Body of pancreas (tissue), 4 donors: ENCODE measurements at regions not wholly inside any gene's neighbourhood (a gene's known extent, or its start where the extent isn't known, plus 50 kb on each side); places are given as distances from the start of the nearest gene placed in this dataset.
A peak's percentile ranks its signal among the peaks of the same experiment; 100 is the strongest.

Experiments used
- ATAC-seq: fragments of 150-250 bp; one replicate; pipeline ENCODE4 v1.9.1; 2016
- DNase-seq, 4 donors: peaks; one replicate each; pipeline ENCODE4 v3.0.0-alpha.2; 2019
- H3K27ac ChIP-seq, 4 donors: fragments of 200-600 bp; sonication (generic); 1 replicate in 3 of 4; 2 replicates in 1 of 4; pipeline versions ENCODE4 v1.5.1 to v1.6.1; 2016 to 2019; ENCODE audit warnings: mild to moderate bottlenecking in 1 of 4, mixed read lengths in 1 of 4, moderate library complexity in 1 of 4
- H3K27me3 ChIP-seq, 2 donors: fragments of 200-600 bp; sonication (generic); one replicate each; pipeline ENCODE4 v1.6.0; 2016; ENCODE audit warnings: mild to moderate bottlenecking in 1 of 2
- H3K36me3 ChIP-seq, 2 donors: fragments of 200-600 bp; sonication (generic); replicated peaks in 1 of 2; 2 replicates each; pipeline ENCODE4 v1.5.1; 2016; ENCODE audit warnings: low read depth in 2 of 2; ENCODE audit not compliant: insufficient read depth in 1 of 2
- H3K4me1 ChIP-seq: fragments of 200-600 bp; sonication (generic); one replicate; pipeline ENCODE4 v1.6.0; 2016
- H3K4me3 ChIP-seq, 2 donors: fragments of 200-600 bp; sonication (generic); 1 replicate in 1 of 2; 2 replicates in 1 of 2; pipeline ENCODE4 v1.5.1; 2016 to 2019
- H3K9me3 ChIP-seq, 3 donors: fragments of 200-600 bp; sonication (generic); 1 replicate in 2 of 3; 2 replicates in 1 of 3; pipeline ENCODE4 v1.5.1; 2016
- POLR2A ChIP-seq, 3 donors: fragments of 450-650 bp; IDR thresholded peaks; one replicate each; pipeline ENCODE4 v1.6.1; 2016; ENCODE audit warnings: antibody characterized with exemption in 3 of 3, mild to moderate bottlenecking in 2 of 3
- WGBS, 2 donors: methylation state at CpG; one replicate each; pipeline ENCODE4 v1.1.5; 2017; 5-methylcytosine and 5-hydroxymethylcytosine counted together
- intact Hi-C: fragments of 100-400 bp; cut with DNase I; formaldehyde crosslinking; loops from one replicate; pipeline ENCODE4 v1.15.1; 2023
- TF ChIP-seq, protein P1 (sequence below), 7 experiments: fragments of 450-650 bp in 4 of 7; fragments of 200-600 bp in 3 of 7; sonication (generic) in 3 of 7; IDR thresholded peaks; one replicate each; pipeline ENCODE4 v1.5.1; 2016 to 2019; ENCODE audit warnings: antibody characterized with exemption in 7 of 7

GRCh38 chr17:33671491-33671890 is 378.4 kb upstream of the ASIC2 start:
- DNase-seq (no peak), ATAC-seq (no peak)
- Histone ChIP-seq H3K27me3 (no peaks in the 10 kb centered on the region), H3K36me3 (no peaks in the 10 kb centered on the region), H3K9me3 (no peaks in the 10 kb centered on the region), H3K27ac (no peak overlapping the region), H3K4me3 (no peak overlapping the region), H3K4me1 (no peaks in the 10 kb centered on the region)
- 67 to 73% methylated on average over 5 of the region's 5 CpGs for WGBS, 2 donors
- intact Hi-C loops: no loop called here
- TF ChIP-seq, protein P1, sequence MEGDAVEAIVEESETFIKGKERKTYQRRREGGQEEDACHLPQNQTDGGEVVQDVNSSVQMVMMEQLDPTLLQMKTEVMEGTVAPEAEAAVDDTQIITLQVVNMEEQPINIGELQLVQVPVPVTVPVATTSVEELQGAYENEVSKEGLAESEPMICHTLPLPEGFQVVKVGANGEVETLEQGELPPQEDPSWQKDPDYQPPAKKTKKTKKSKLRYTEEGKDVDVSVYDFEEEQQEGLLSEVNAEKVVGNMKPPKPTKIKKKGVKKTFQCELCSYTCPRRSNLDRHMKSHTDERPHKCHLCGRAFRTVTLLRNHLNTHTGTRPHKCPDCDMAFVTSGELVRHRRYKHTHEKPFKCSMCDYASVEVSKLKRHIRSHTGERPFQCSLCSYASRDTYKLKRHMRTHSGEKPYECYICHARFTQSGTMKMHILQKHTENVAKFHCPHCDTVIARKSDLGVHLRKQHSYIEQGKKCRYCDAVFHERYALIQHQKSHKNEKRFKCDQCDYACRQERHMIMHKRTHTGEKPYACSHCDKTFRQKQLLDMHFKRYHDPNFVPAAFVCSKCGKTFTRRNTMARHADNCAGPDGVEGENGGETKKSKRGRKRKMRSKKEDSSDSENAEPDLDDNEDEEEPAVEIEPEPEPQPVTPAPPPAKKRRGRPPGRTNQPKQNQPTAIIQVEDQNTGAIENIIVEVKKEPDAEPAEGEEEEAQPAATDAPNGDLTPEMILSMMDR (IDR thresholded peaks at IDR 0.05): no peak
- no peak for TF ChIP-seq POLR2A (IDR thresholded peaks at IDR 0.05)

DNA sequence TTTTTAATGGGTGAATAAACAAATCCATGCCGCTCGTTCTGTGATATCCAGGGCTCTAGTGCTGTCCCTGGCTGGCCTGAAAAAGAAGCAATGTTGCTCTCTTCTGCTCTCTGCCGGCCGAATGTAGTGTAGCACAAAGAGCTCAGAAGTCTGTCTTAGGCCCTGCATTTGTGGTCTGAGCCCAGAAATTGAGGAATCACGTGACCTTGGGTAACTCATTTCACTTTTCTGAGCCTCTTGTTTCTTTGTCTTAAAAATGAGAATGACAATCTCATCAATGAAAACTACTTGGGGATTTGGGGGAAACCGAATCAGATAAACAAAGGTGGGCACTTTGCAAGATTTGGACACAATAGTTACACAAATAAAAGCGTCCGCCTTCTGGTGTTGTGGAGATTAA is 381.6 kb upstream of the ASIC2 start:
- Histone ChIP-seq H3K4me3 (no peak overlapping the region), H3K4me1 (no peaks in the 10 kb centered on the region), H3K27ac (no peak overlapping the region), H3K36me3 (no peaks in the 10 kb centered on the region), H3K9me3 (no peaks in the 10 kb centered on the region), H3K27me3 (no peaks in the 10 kb centered on the region)
- intact Hi-C loops: no loop called here
- TF ChIP-seq, protein P1 (IDR thresholded peaks at IDR 0.05): peak; percentile 53 to 73 (median 65)
- no peak for TF ChIP-seq POLR2A (IDR thresholded peaks at IDR 0.05)
- 21 to 25% methylated on average over 8 of the region's 8 CpGs for WGBS, 2 donors
- peak; percentile 82 for ATAC-seq
- peak; percentile 53 to 75 (median 64) for DNase-seq

GRCh38 chr17:33676444-33676843 is 383.3 kb upstream of the ASIC2 start:
- H3K9me3 ChIP-seq: no peaks in the 10 kb centered on the region
- no peak overlapping the region for H3K4me3 ChIP-seq
- H3K36me3 ChIP-seq: no peaks in the 10 kb centered on the region
- intact Hi-C loops: no loop called here
- no peak for DNase-seq
- no peaks in the 10 kb centered on the region for H3K27me3 ChIP-seq
- 23 to 31% methylated on average over 3 of the region's 3 CpGs for WGBS, 2 donors
- ATAC-seq: no peak
- TF ChIP-seq POLR2A (IDR thresholded peaks at IDR 0.05): no peak
- TF ChIP-seq, protein P1 (IDR thresholded peaks at IDR 0.05): no peak
- H3K4me1 ChIP-seq: no peaks in the 10 kb centered on the region
- no peak overlapping the region for H3K27ac ChIP-seq

DNA sequence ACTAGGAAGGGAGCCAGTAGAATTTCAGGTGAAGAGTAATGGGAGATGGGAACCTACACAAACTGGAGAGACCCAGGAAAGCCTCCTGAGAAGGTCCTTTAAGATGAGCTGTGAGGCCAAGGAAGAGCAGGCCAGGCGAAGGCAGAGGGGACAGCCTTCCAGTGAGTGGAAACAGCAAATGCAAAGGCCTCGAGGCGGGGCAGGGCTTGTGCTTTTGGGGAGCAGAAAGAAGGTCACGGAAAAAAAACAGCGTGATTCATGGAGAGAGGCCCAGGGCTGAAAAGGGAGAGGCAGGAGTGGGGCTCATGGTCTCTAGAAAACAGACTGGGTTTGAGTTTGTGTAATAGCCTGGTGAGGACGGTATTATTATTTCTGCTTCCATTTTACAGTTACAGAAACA is 386.5 kb upstream of the ASIC2 start:
- H3K9me3 ChIP-seq: no peaks in the 10 kb centered on the region
- no peaks in the 10 kb centered on the region for H3K27me3 ChIP-seq
- TF ChIP-seq, protein P1 (IDR thresholded peaks at IDR 0.05): no peak
- no peak for TF ChIP-seq POLR2A (IDR thresholded peaks at IDR 0.05)
- H3K4me3 ChIP-seq: no peak overlapping the region
- 76 to 79% methylated on average over 6 of the region's 6 CpGs for WGBS, 2 donors
- H3K4me1 ChIP-seq: no peaks in the 10 kb centered on the region
- no peak for DNase-seq
- no peaks in the 10 kb centered on the region for H3K36me3 ChIP-seq
- no peak overlapping the region for H3K27ac ChIP-seq
- intact Hi-C loops: no loop called here
- ATAC-seq: no peak

DNA sequence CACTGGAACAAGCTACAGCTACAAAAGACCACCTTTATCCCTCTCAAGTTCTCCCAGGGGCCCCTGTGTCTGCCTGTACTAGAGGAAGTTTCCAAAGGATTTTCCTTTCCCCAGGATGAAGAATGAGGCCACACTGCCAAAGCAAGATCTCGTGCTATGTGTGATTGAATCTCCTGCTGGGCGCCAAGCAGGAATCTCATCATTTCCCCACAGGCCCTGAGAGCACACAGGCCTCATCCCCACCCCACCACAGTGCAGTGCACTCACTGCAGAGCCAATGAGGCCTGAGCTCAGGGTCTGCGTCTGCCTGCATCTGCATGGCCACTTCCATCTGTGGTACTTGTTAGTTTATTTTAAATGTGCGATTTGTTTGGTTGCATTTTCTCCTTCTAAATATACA is 387.4 kb upstream of the ASIC2 start:
- WGBS, 2 donors: 68 to 71% methylated on average over 4 of the region's 4 CpGs
- ATAC-seq (no peak), DNase-seq (no peak)
- no peaks in the 10 kb centered on the region for H3K4me1 ChIP-seq
- no peak overlapping the region for H3K4me3 ChIP-seq
- TF ChIP-seq POLR2A (IDR thresholded peaks at IDR 0.05): no peak
- TF ChIP-seq, protein P1 (IDR thresholded peaks at IDR 0.05): no peak
- no peaks in the 10 kb centered on the region for H3K36me3 ChIP-seq
- no peak overlapping the region for H3K27ac ChIP-seq
- no peaks in the 10 kb centered on the region for H3K27me3 ChIP-seq
- intact Hi-C loops: no loop called here
- H3K9me3 ChIP-seq: no peaks in the 10 kb centered on the region
